ENCODE measurements at regions not wholly inside any gene's neighbourhood (a gene's known extent, or its start where the extent isn't known, plus 50 kb on each side); places are given as distances from the start of the nearest gene placed in this dataset.

GRCh38 chr18:60053747-60054304 lies 154.0 kb downstream of the PMAIP1 start:
- ChIA-PET POLR2A (no interaction called here), CTCF (interaction anchor here (1.0 to 1.6 kb wide), 2 partner anchors 9 to 58 kb away, joined by 3 to 4 read pairs; no protein-coding TSS in a partner anchor), RAD21 (ENCODE audit: unreplicated experiment) (interaction anchor here (1.0 to 2.5 kb wide), 3 partner anchors 59 to 133 kb away, joined by 3 to 9 read pairs (median 3); no protein-coding TSS in a partner anchor), SMC1A (ENCODE audit: uncharacterized antibody, unreplicated experiment) (interaction anchor here (0.5 to 2.0 kb wide), 5 partner anchors 13 to 100 kb away, joined by 3 to 6 read pairs (median 3); no protein-coding TSS in a partner anchor)
- no peak overlapping the region for H3K9ac ChIP-seq (ENCODE audit: control insufficient read depth, insufficient read depth, low read length)
- H3K79me2 ChIP-seq (ENCODE audit: control insufficient read depth, insufficient read depth, low read length): no peaks in the 10 kb centered on the region
- H3K4me1 ChIP-seq (ENCODE audit: control insufficient read depth, insufficient read depth, low read length): no peaks in the 10 kb centered on the region; the same call in 1 of the 2 replicates
- H2AFZ ChIP-seq (ENCODE audit: control insufficient read depth, low read depth, low read length): no peak overlapping the region
- intact Hi-C loops (cut with micrococcal nuclease; ENCODE audit: unreplicated experiment): no loop called here
- peak; percentile 67 for ATAC-seq
- no peak overlapping the region for H3K4me3 ChIP-seq
- FAIRE-seq: no peak
- no peaks in the 10 kb centered on the region for H4K20me1 ChIP-seq (ENCODE audit: control insufficient read depth, insufficient read depth)
- BruUV-seq (replicated peaks): no TSS peak
- H3K36me3 ChIP-seq (ENCODE audit: control insufficient read depth in 2 of 2, insufficient read depth in 2 of 2, low read length in 1 of 2): no peaks in the 10 kb centered on the region
- no peak overlapping the region for H3K27ac ChIP-seq (ENCODE audit: control insufficient read depth, insufficient read depth)
- in situ Hi-C loops (cut with MboI): no loop called here
- WGBS (ENCODE audit: insufficient coverage, insufficient replicate concordance, low lambda C conversion rate, missing lambda C conversion rate): 16% methylated on average over 8 of the region's 8 CpGs
- DNase-seq (ENCODE audit: low read depth, low spot score): peak; percentile 8
- no peak overlapping the region for H3K4me2 ChIP-seq (ENCODE audit: control insufficient read depth, insufficient read depth)
- TF ChIP-seq ATF2 (IDR thresholded peaks at IDR 0.05; ENCODE audit: low read length) (0 out of 2 replicates have a peak, but pooled peaks have one; percentile 24), NR2C1 (IDR thresholded peaks at IDR 0.05) (no peak), JUNB (IDR thresholded peaks at IDR 0.05) (peak; percentile 63), E4F1 (IDR thresholded peaks at IDR 0.05; ENCODE audit: borderline replicate concordance, partially characterized antibody) (no peak), USF1 (IDR thresholded peaks at IDR 0.05; ENCODE audit: borderline replicate concordance, extremely low read length, insufficient read depth, low read depth, low read length) (no peak), BACH1 (IDR thresholded peaks at IDR 0.05; ENCODE audit: borderline replicate concordance) (peak; percentile 76; the same call in 1 of the 2 replicates), FOXK2 (IDR thresholded peaks at IDR 0.05) (no peak), SREBF1 (IDR thresholded peaks at IDR 0.05; ENCODE audit: low read length) (no peak), BCL3 (IDR thresholded peaks at IDR 0.05; ENCODE audit: borderline replicate concordance, insufficient read depth, low read depth, low read length, poor library complexity, severe bottlenecking) (peak; percentile 30), ZNF24 (IDR thresholded peaks at IDR 0.05) (no peak), HDGF (IDR thresholded peaks at IDR 0.05) (no peak), IKZF1 (conservative IDR thresholded peaks at IDR 0.05) (0 out of 2 replicates have a peak, but pooled peaks have one; percentile 15), ATF3 (IDR thresholded peaks at IDR 0.05; ENCODE audit: borderline replicate concordance, extremely low read depth, low read depth, low read length) (no peak), NFIC (IDR thresholded peaks at IDR 0.05; ENCODE audit: low read depth, low read length) (peak; percentile 50; the same call in 1 of the 2 replicates)
- no peaks in the 10 kb centered on the region for H3K9me3 ChIP-seq (replicated peaks; ENCODE audit: control insufficient read depth, insufficient read depth, low read length)
- H3K27me3 ChIP-seq (replicated peaks in 1 of 2; ENCODE audit: control insufficient read depth in 2 of 2, insufficient read depth in 2 of 2, low read length in 1 of 2): no peaks in the 10 kb centered on the region

Measured in GM12878 (cell line).